VCaP (cell line): ENCODE measurements at regions not wholly inside any gene's neighbourhood (a gene's known extent, or its start where the extent isn't known, plus 50 kb on each side); places are given as distances from the start of the nearest gene placed in this dataset.
A peak's percentile ranks its signal among the peaks of the same experiment; 100 is the strongest.

Experiments
- H3K27ac ChIP-seq: fragments of 450-650 bp; 2 replicates; pipeline ENCODE4 v1.5.1; 2017
- TF ChIP-seq, protein P1 (sequence below): fragments of 450-650 bp; conservative IDR thresholded peaks from 2 replicates; pipeline ENCODE4 v1.5.1; 2017; ENCODE audit warnings: mild to moderate bottlenecking, moderate library complexity

DNA sequence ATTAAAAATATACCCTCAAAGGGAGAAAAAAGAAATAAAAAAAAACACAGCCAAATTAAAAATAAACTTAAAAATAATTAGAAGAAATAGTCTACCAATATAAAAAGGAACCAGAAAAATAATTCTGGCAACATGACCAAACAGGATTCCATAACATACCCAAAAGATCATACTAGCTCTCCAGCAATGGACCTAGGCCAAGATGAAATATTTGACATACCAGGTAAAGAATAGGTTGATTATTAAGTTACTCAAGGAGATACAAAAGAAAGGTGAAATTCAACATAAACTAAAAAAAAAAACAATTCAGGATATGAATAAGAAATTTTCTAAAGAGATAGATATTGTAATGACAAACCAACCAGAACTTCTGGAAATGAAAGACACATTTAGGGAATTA lies 121.3 kb upstream of the SCAF11 start:
- TF ChIP-seq, protein P1, sequence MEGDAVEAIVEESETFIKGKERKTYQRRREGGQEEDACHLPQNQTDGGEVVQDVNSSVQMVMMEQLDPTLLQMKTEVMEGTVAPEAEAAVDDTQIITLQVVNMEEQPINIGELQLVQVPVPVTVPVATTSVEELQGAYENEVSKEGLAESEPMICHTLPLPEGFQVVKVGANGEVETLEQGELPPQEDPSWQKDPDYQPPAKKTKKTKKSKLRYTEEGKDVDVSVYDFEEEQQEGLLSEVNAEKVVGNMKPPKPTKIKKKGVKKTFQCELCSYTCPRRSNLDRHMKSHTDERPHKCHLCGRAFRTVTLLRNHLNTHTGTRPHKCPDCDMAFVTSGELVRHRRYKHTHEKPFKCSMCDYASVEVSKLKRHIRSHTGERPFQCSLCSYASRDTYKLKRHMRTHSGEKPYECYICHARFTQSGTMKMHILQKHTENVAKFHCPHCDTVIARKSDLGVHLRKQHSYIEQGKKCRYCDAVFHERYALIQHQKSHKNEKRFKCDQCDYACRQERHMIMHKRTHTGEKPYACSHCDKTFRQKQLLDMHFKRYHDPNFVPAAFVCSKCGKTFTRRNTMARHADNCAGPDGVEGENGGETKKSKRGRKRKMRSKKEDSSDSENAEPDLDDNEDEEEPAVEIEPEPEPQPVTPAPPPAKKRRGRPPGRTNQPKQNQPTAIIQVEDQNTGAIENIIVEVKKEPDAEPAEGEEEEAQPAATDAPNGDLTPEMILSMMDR = no peak
- H3K27ac ChIP-seq = no peak overlapping the region

DNA sequence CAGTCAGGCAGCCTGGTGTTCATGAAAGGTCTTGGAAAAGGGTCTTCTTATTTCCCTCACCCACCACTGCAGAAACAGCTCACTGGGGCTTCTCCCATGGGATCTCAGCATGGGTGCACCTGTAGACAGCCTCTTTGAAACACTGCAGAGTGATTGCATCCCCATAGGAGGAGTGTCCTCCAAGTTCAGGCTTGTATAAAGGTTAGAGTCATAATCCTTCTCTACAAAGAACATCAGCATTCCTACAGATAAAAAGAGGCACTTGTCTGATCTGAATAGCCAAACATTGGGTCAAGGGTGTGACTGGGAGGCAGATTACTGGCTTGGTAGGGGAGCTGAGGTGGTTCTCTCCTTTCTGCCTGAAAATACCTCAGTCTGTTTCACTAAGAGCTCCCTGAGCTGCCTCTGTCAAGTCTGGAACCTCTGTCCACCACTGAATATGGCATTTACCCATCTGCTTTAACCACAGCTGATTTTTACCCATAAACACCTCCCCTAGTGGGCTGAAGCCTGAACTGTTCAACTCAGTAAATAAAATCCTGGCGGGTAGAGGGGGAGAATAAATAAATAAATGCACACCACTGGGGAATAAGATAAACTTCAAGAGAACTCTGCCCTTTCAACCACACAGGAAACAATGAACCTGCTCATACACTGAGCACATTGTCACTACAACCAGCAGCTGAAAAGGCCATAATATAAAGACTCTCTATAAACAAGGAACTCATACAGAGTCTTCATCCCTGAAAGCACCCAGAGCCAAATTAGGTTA lies 120.7 kb upstream of the SCAF11 start:
- TF ChIP-seq, protein P1 = peak; percentile 46
- no peak overlapping the region for H3K27ac ChIP-seq

DNA sequence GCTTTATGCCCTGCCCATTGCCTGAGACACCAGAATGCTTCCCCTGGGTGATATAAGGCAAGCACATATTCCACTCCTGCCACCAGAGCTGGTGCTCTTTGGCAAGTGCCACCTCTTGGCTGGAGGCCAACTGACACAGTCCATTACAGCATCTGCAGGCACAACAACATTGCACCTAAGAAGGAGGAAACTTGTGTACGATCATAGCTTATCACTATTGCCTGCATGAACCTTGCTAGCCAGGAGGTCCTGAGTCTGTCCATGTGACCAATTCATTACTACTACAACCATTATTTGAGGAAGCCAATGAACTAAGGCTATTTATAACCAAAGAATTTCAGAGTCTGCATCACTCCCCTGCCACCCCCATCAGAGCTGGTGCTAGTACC lies 119.8 kb upstream of the SCAF11 start:
- no peak overlapping the region for H3K27ac ChIP-seq
- TF ChIP-seq, protein P1 = no peak

DNA sequence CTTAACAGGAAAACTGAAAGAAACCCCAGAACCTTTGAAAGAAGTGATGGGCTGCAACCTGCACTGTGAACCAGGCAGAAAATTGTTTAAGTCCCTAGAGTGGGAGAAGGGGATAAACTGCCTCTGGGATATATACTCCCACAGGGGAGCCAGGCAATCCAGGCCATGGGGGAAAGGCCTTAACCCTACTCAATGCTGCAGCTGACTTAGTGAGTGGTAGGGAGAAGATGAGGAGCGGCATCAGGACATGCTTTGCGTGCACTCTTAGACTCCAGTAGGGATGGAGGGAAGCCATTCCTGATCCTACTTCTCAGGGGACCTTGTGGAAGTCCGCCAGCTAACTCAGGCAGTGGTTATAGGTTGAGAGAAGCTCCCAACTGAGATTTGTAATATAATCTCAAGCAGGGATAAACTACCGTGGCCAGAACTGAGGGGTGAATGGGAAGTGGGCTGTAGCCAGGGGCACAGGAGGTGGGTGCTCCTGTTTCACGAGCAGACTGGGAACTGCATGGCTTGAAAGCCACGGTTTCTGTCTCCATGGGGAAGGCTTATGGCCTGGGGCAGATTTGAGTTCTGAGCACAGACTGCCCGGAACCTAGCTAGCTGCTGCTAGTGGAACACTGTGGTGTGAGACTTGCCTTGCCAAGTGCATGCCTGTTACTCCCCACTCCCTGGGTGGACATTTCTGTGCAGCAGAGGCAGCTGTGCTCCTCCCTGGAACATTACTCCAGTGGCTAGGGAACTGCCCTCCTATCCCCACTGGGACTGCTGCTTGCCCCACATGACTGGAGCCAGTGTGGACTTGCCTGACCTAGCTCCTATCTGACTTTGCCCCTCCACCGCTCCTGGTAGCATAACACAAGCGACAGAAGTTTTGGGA lies 119.2 kb upstream of the SCAF11 start:
- TF ChIP-seq, protein P1 = no peak
- H3K27ac ChIP-seq = no peak overlapping the region

DNA sequence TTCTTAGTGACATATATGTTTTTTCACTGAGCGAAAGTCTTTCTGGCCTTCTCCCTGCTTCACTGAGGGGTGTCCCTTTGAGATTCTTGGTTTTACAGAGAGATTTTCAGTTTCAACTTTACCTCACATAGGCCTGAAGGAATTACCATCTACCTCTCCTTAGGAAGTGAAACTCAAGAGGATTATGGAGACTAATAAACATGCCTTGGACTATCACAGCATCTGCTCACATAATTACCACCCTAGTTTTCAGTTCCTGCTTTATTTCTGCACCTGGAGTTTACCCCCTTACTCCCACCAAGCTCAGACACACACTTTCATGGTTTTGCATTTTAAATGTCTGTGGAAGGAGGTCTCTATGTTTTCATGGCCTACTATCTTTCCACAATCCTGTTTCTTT lies 118.3 kb upstream of the SCAF11 start:
- H3K27ac ChIP-seq = no peak overlapping the region
- TF ChIP-seq, protein P1 = no peak

DNA sequence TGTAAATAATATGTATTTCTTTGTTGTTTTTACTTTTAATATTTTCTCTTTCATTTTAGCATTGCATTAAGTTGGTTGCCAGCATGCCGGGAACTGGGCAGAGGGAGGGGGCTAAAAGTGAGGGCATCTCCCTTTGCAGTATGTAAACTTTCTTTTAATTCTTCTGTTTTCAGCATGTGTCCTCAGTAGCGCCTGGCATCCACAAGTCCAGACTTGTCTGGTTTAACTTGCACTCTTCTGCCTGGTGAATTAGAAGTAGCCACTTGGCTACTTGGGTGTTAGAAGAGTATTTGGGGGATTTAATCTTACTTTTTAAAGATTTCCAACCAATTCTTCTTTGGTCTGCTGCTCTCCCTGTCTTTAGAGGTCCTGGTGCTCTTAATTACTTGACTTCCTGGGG lies 117.2 kb upstream of the SCAF11 start:
- TF ChIP-seq, protein P1 = no peak
- no peak overlapping the region for H3K27ac ChIP-seq

DNA sequence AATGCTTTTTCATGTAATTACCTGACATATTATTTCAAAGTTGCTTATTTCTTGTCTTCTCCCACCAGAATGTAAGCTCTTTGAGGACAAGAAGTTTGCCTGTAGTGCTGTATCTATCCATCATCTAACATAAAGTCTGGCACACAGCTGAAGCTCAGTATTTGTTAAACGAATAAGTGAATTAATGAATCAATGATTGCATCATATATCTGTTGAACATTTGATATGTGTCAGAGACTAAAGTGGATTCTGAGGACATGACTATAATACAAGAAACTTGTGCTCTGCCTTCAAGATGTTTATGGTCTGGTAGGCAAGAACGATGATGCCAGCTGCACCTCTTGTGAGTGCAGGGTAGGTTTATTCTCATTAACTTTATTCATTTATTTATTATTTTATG lies 115.4 kb upstream of the SCAF11 start:
- TF ChIP-seq, protein P1 = no peak
- H3K27ac ChIP-seq = no peak overlapping the region
